HS-27A (cell line): ENCODE measurements at regions not wholly inside any gene's neighbourhood (a gene's known extent, or its start where the extent isn't known, plus 50 kb on each side); places are given as distances from the start of the nearest gene placed in this dataset.
"Not testable (repeated sequence)": the region's sequence is repeated elsewhere in the genome, so short reads cannot be mapped to it uniquely, and the experiment has no call there.

Source experiments
- DNase-seq: peaks from one replicate; pipeline ENCODE4 v3.0.0-alpha.2; 2012; ENCODE audit warnings: low read depth, missing footprints

- DNase-seq: no peak
Measured at GRCh38 chr16:63481060-63481459, 1444.8 kb upstream of the CDH8 start.

GRCh38 chr16:63473725-63474124 is 1437.5 kb upstream of the CDH8 start:
- no peak for DNase-seq

GRCh38 chr16:63467513-63467912 is 1431.3 kb upstream of the CDH8 start:
- no peak for DNase-seq

GRCh38 chr16:63462316-63462715 is 1426.1 kb upstream of the CDH8 start:
- no peak for DNase-seq

GRCh38 chr16:63461248-63461841 is 1425.1 kb upstream of the CDH8 start:
- DNase-seq: no peak

GRCh38 chr16:63458846-63459245 is 1422.6 kb upstream of the CDH8 start:
- no peak for DNase-seq

GRCh38 chr16:63457869-63458268 is 1421.6 kb upstream of the CDH8 start:
- DNase-seq: no peak

GRCh38 chr16:63453261-63453660 is 1417.0 kb upstream of the CDH8 start:
- DNase-seq: no peak

- DNase-seq: no peak
Measured at GRCh38 chr16:63447121-63447520, 1410.9 kb upstream of the CDH8 start.

GRCh38 chr16:63442246-63442645 is 1406.0 kb upstream of the CDH8 start:
- DNase-seq: no peak

- no peak for DNase-seq
Measured at GRCh38 chr16:63426275-63426870, 1390.1 kb upstream of the CDH8 start.

GRCh38 chr16:63422715-63423114 is 1386.5 kb upstream of the CDH8 start:
- no peak for DNase-seq

GRCh38 chr16:63416712-63417111 is 1380.5 kb upstream of the CDH8 start:
- no peak for DNase-seq

- DNase-seq: no peak
Measured at GRCh38 chr16:63415014-63415413, 1378.8 kb upstream of the CDH8 start.

GRCh38 chr16:63410594-63410993 is 1374.4 kb upstream of the CDH8 start:
- no peak for DNase-seq

GRCh38 chr16:63403792-63404191 is 1367.6 kb upstream of the CDH8 start:
- DNase-seq: no peak

GRCh38 chr16:63388277-63388676 is 1352.0 kb upstream of the CDH8 start:
- not testable (repeated sequence) for DNase-seq

GRCh38 chr16:63385714-63386432 is 1349.6 kb upstream of the CDH8 start:
- DNase-seq: no peak

- DNase-seq: no peak
Measured at GRCh38 chr16:63373744-63374143, 1337.5 kb upstream of the CDH8 start.

- no peak for DNase-seq
Measured at GRCh38 chr16:63372815-63373214, 1336.6 kb upstream of the CDH8 start.

GRCh38 chr16:63372283-63372682 is 1336.0 kb upstream of the CDH8 start:
- no peak for DNase-seq

GRCh38 chr16:63365649-63366304 is 1329.5 kb upstream of the CDH8 start:
- DNase-seq: no peak

- DNase-seq: no peak
Measured at GRCh38 chr16:63363738-63364137, 1327.5 kb upstream of the CDH8 start.
